HepG2 (cell line): ENCODE measurements at regions not wholly inside any gene's neighbourhood (a gene's known extent, or its start where the extent isn't known, plus 50 kb on each side); places are given as distances from the start of the nearest gene placed in this dataset.

Source experiments
- ATAC-seq: fragments of 200-7000 bp; cut with Tn5 transposase; 3 replicates; pipeline ENCODE4 v1.9.1; 2020; ENCODE audit warnings: mild to moderate bottlenecking, moderate library complexity
- BruUV-seq: library from RNA; stranded (reverse); fragments of 400-500 nt; replicated peaks from 2 replicates; lab custom pipeline; 2021; lab: Mats Ljungman, UMichigan
- CTCF ChIA-PET: fragments of 300-600 bp; formaldehyde crosslinking; extraction: SDS; loops from one replicate; lab custom pipeline; 2021; ENCODE audit warnings: low total read pairs, inconsistent platforms, low intra/inter-chr PET ratio; lab: Yijun Ruan, JAX
- POLR2A ChIA-PET: fragments of 350-600 bp; sonication (Branson Sonifier 250); formaldehyde crosslinking; loops from one replicate; lab custom pipeline; 2020; ENCODE audit warnings: antibody characterized with exemption, inconsistent platforms; lab: Yijun Ruan, JAX
- DNase-seq: peaks from one replicate; pipeline ENCODE4 v3.0.0-alpha.2; 2015; ENCODE audit warnings: low spot score
- FAIRE-seq: peaks from 3 replicates; lab custom pipeline; 2011; peaks lifted over from hg19 to GRCh38; lab: Jason Lieb, UNC
- H2AFZ ChIP-seq: one replicate; pipeline ENCODE4 v1.6.1; 2011; ENCODE audit warnings: low read length, inconsistent platforms
- H3K27ac ChIP-seq: fragments of 300-600 bp; 3 replicates; pipeline ENCODE4 v1.8.0; 2011; ENCODE audit warnings: mixed run types, mild to moderate bottlenecking, mixed read lengths, low read length, inconsistent platforms; ENCODE audit not compliant: insufficient read depth; ENCODE audit errors: extremely low read length
- H3K27me3 ChIP-seq, 2 experiments: fragments of 200-600 bp in 1 of 2; 2 replicates in 1 of 2; 3 replicates in 1 of 2; pipeline versions ENCODE4 v1.6.0 to v1.8.0; 2011; ENCODE audit warnings: low read length in 2 of 2, mild to moderate bottlenecking in 2 of 2, moderate library complexity in 2 of 2, inconsistent platforms in 1 of 2; ENCODE audit not compliant: insufficient read depth in 2 of 2, control insufficient read depth in 1 of 2
- H3K36me3 ChIP-seq, 2 experiments: fragments of 200-600 bp in 1 of 2; replicated peaks in 1 of 2; 2 replicates in 1 of 2; 3 replicates in 1 of 2; pipeline versions ENCODE4 v1.5.1 to v1.8.0; 2011; ENCODE audit warnings: low read length in 2 of 2, inconsistent platforms in 1 of 2; ENCODE audit not compliant: insufficient read depth in 2 of 2, control insufficient read depth in 1 of 2
- H3K4me1 ChIP-seq: 2 replicates; pipeline ENCODE4 v1.5.1; 2012; ENCODE audit warnings: low read length, inconsistent platforms; ENCODE audit not compliant: insufficient read depth
- H3K4me2 ChIP-seq: 2 replicates; pipeline ENCODE4 v1.6.0; 2011; ENCODE audit warnings: low read depth, low read length, inconsistent platforms
- H3K4me3 ChIP-seq, 3 experiments: fragments of 200-600 bp in 1 of 3; sonication (generic), shearing (Covaris generic) in 1 of 3; replicated peaks in 1 of 3; 2 replicates each; pipeline ENCODE4 v1.5.1; 2011 to 2016; ENCODE audit warnings: low read length in 3 of 3, inconsistent platforms in 2 of 3, low read depth in 2 of 3, mild to moderate bottlenecking in 2 of 3, control low read depth in 1 of 3, mixed read lengths in 1 of 3; ENCODE audit not compliant: insufficient read depth in 1 of 3
- H3K79me2 ChIP-seq: one replicate; pipeline ENCODE4 v1.6.1; 2011; ENCODE audit warnings: low read length, inconsistent platforms; ENCODE audit not compliant: insufficient read depth
- H3K9ac ChIP-seq: 2 replicates; pipeline ENCODE4 v1.6.0; 2011; ENCODE audit warnings: mild to moderate bottlenecking, low read depth, low read length, inconsistent platforms; ENCODE audit not compliant: insufficient read depth
- H3K9me3 ChIP-seq: 2 replicates; pipeline ENCODE4 v1.5.1; 2012; ENCODE audit warnings: mild to moderate bottlenecking, low read length
- H4K20me1 ChIP-seq: 2 replicates; pipeline ENCODE4 v1.6.0; 2011; ENCODE audit warnings: inconsistent platforms, mild to moderate bottlenecking, low read length, moderate library complexity; ENCODE audit not compliant: insufficient read depth
- ASH2L ChIP-seq: fragments of 300-600, 200-600 bp; sonication (generic); IDR thresholded peaks from 2 replicates; pipeline ENCODE4 v1.7.0; 2017; ENCODE audit warnings: low read depth, mild to moderate bottlenecking, moderate library complexity, mixed read lengths, low read length; ENCODE audit not compliant: insufficient read length
- CTCF ChIP-seq: sonication (generic); formaldehyde crosslinking; IDR thresholded peaks from 2 replicates; pipeline ENCODE4 v1.5.0; 2020; ENCODE audit warnings: mild to moderate bottlenecking, missing genetic modification reagents, moderate library complexity
- ERF ChIP-seq: IDR thresholded peaks from 2 replicates; pipeline ENCODE4 v1.6.1; 2018; ENCODE audit warnings: missing biosample characterization, missing genetic modification reagents
- FOXC1 ChIP-seq: sonication (generic); formaldehyde crosslinking; IDR thresholded peaks from 2 replicates; pipeline ENCODE4 v1.8.0; 2022; ENCODE audit warnings: mild to moderate bottlenecking, missing genetic modification reagents, borderline replicate concordance
- GPN1 ChIP-seq: sonication (generic); formaldehyde crosslinking; IDR thresholded peaks from 2 replicates; pipeline ENCODE4 v1.5.1; 2020; ENCODE audit warnings: missing genetic modification reagents, borderline replicate concordance
- KMT2B ChIP-seq: IDR thresholded peaks from 2 replicates; pipeline ENCODE4 v1.6.1; 2016; ENCODE audit warnings: missing genetic modification reagents, missing compliant biosample characterization
- MATR3 ChIP-seq: sonication (generic); formaldehyde crosslinking; IDR thresholded peaks from 2 replicates; pipeline ENCODE4 v1.4.0; 2020; ENCODE audit warnings: missing genetic modification reagents
- MIER3 ChIP-seq: IDR thresholded peaks from 2 replicates; pipeline ENCODE4 v1.6.1; 2016; ENCODE audit warnings: missing compliant biosample characterization, borderline replicate concordance
- MTF2 ChIP-seq: sonication (generic); formaldehyde crosslinking; IDR thresholded peaks from 2 replicates; pipeline ENCODE4 v1.5.0; 2020; ENCODE audit warnings: missing genetic modification reagents, borderline replicate concordance
- NFIC ChIP-seq: IDR thresholded peaks from 2 replicates; pipeline ENCODE4 v1.6.1; 2012; ENCODE audit warnings: mild to moderate bottlenecking, low read length, inconsistent platforms
- NONO ChIP-seq, 2 experiments: fragments of 450-650 bp in 1 of 2; sonication (generic) in 1 of 2; formaldehyde crosslinking in 1 of 2; IDR thresholded peaks in 1 of 2; conservative IDR thresholded peaks in 1 of 2; 2 replicates each; pipeline versions ENCODE4 v1.6.1 to v1.8.0; 2017 to 2022; ENCODE audit warnings: mild to moderate bottlenecking in 1 of 2, missing genetic modification reagents in 1 of 2, moderate library complexity in 1 of 2
- REPIN1 ChIP-seq: sonication (generic); formaldehyde crosslinking; IDR thresholded peaks from 2 replicates; pipeline ENCODE4 v1.8.0; 2022; ENCODE audit warnings: missing genetic modification reagents, low read depth, mild to moderate bottlenecking, borderline replicate concordance
- ZFP90 ChIP-seq: sonication (generic); formaldehyde crosslinking; IDR thresholded peaks from 2 replicates; pipeline ENCODE4 v1.8.0; 2022; ENCODE audit warnings: missing genetic modification reagents, mild to moderate bottlenecking, inconsistent platforms, borderline replicate concordance
- ZMAT3 ChIP-seq: sonication (generic); formaldehyde crosslinking; conservative IDR thresholded peaks from 2 replicates; pipeline ENCODE4 v1.7.0; 2021; ENCODE audit warnings: missing genetic modification reagents
- ZNF530 ChIP-seq: sonication (generic); formaldehyde crosslinking; IDR thresholded peaks from 2 replicates; pipeline ENCODE4 v1.5.0; 2020; ENCODE audit warnings: low read depth, mild to moderate bottlenecking, missing genetic modification reagents
- ZNF605 ChIP-seq: sonication (generic); formaldehyde crosslinking; IDR thresholded peaks from 2 replicates; pipeline ENCODE4 v1.8.0; 2022; ENCODE audit warnings: mild to moderate bottlenecking, missing genetic modification reagents
- ZNF629 ChIP-seq: sonication (generic); formaldehyde crosslinking; conservative IDR thresholded peaks from 2 replicates; pipeline ENCODE4 v1.5.0; 2020; ENCODE audit warnings: missing genetic modification reagents
- ZNF709 ChIP-seq: sonication (generic); formaldehyde crosslinking; IDR thresholded peaks from 2 replicates; pipeline ENCODE4 v1.5.0; 2020; ENCODE audit warnings: mild to moderate bottlenecking, missing genetic modification reagents
- ZNF878 ChIP-seq: sonication (generic); formaldehyde crosslinking; IDR thresholded peaks from 2 replicates; pipeline ENCODE4 v1.8.1; 2023; ENCODE audit warnings: mild to moderate bottlenecking, missing genetic modification reagents, moderate library complexity
- ZSCAN20 ChIP-seq: sonication (generic); formaldehyde crosslinking; IDR thresholded peaks from 2 replicates; pipeline ENCODE4 v1.4.0; 2020; ENCODE audit warnings: missing genetic modification reagents, mild to moderate bottlenecking, borderline replicate concordance
- WGBS: methylation state at CpG from one replicate; pipeline ENCODE4 v1.1.6; 2017; ENCODE audit warnings: low lambda C conversion rate; 5-methylcytosine and 5-hydroxymethylcytosine counted together
- in situ Hi-C: cut with HindIII; loops from 2 replicates; pipeline ENCODE4 v1.10.0; 2017; ENCODE audit warnings: low pct_unique_long_range_greater_than_20kb; ENCODE audit not compliant: extremely low pct_ligation_motif_present
- intact Hi-C: fragments of 100-400 bp; cut with micrococcal nuclease; formaldehyde crosslinking; loops from one replicate; pipeline ENCODE4 v1.10.0; 2022; ENCODE audit not compliant: unreplicated experiment

GRCh38 chr18:59820663-59821062, 79.1 kb upstream of the PMAIP1 start:
- no peak for TF ChIP-seq REPIN1 (CRISPR knock-in tag)
- TF ChIP-seq ZNF878: no peak
- no peak for TF ChIP-seq ERF (CRISPR knock-in tag)
- no peak for TF ChIP-seq ZNF629 (CRISPR knock-in tag)
- no peak for TF ChIP-seq NFIC
- TF ChIP-seq MTF2 (CRISPR knock-in tag): no peak
- TF ChIP-seq ASH2L: no peak
- no peaks in the 10 kb centered on the region for H3K9me3 ChIP-seq
- no peaks in the 10 kb centered on the region for H3K79me2 ChIP-seq
- BruUV-seq: no TSS peak
- H3K9ac ChIP-seq: no peak overlapping the region
- ChIA-PET CTCF (no interaction called here), POLR2A (no interaction called here)
- peaks cover 0 to 3% of the 10 kb centered on the region in 2 experiments; a peak in 1 of 5 replicates for H3K27me3 ChIP-seq
- no peak overlapping the region for H3K4me3 ChIP-seq
- 0% methylated on average over 2 of the region's 2 CpGs for WGBS
- DNase-seq (no peak), ATAC-seq (no peak), FAIRE-seq (no peak)
- H3K36me3 ChIP-seq: no peaks in the 10 kb centered on the region
- H3K4me1 ChIP-seq: no peaks in the 10 kb centered on the region
- no peaks in the 10 kb centered on the region for H4K20me1 ChIP-seq
- in situ Hi-C loops (loop anchor here (10.0 kb wide), 1 partner anchor 366 kb away; no protein-coding TSS in a partner anchor), intact Hi-C loops (loop anchor here (10.0 kb wide), 1 partner anchor 116 kb away; no protein-coding TSS in a partner anchor)
- no peak overlapping the region for H3K27ac ChIP-seq
- H3K4me2 ChIP-seq: no peak overlapping the region
- H2AFZ ChIP-seq: no peak overlapping the region

GRCh38 chr18:59818769-59819168, 81.0 kb upstream of the PMAIP1 start:
- Histone ChIP-seq H3K79me2 (no peaks in the 10 kb centered on the region), H3K27me3 (peaks cover 0 to 3% of the 10 kb centered on the region in 2 experiments; a peak in 1 of 5 replicates), H3K9ac (no peak overlapping the region), H3K27ac (no peak overlapping the region), H3K4me1 (no peaks in the 10 kb centered on the region), H3K9me3 (no peaks in the 10 kb centered on the region), H3K4me3 (no peak overlapping the region), H4K20me1 (no peaks in the 10 kb centered on the region), H2AFZ (no peak overlapping the region), H3K36me3 (no peaks in the 10 kb centered on the region), H3K4me2 (no peak overlapping the region)
- no peak for DNase-seq
- WGBS: 17% methylated on average over 5 of the region's 5 CpGs
- CTCF ChIA-PET: no interaction called here
- POLR2A ChIA-PET: no interaction called here
- in situ Hi-C loops (no loop called here), intact Hi-C loops (no loop called here)
- BruUV-seq: no TSS peak
- no peak for FAIRE-seq
- ATAC-seq: no peak
- TF ChIP-seq ZNF530 (CRISPR knock-in tag): no peak
- TF ChIP-seq ZFP90: no peak
- no peak for TF ChIP-seq NONO (IDR thresholded peaks at IDR 0.05)
- no peak for TF ChIP-seq NONO (CRISPR knock-in tag; conservative IDR thresholded peaks at IDR 0.05)
- no peak for TF ChIP-seq ZMAT3 (CRISPR knock-in tag)
- no peak for TF ChIP-seq GPN1 (CRISPR knock-in tag)
- TF ChIP-seq FOXC1: no peak
- TF ChIP-seq ZNF605 (CRISPR knock-in tag): no peak
- no peak for TF ChIP-seq ZSCAN20
- TF ChIP-seq ZNF709 (CRISPR knock-in tag): no peak
- no peak for TF ChIP-seq MATR3 (CRISPR knock-in tag)
- TF ChIP-seq KMT2B (CRISPR knock-in tag): no peak
- no peak for TF ChIP-seq CTCF (CRISPR knock-in tag)
- no peak for TF ChIP-seq MIER3 (CRISPR knock-in tag)
